ENCODE measurements at regions not wholly inside any gene's neighbourhood (a gene's known extent, or its start where the extent isn't known, plus 50 kb on each side); places are given as distances from the start of the nearest gene placed in this dataset.
A peak's percentile ranks its signal among the peaks of the same experiment; 100 is the strongest.

DNA sequence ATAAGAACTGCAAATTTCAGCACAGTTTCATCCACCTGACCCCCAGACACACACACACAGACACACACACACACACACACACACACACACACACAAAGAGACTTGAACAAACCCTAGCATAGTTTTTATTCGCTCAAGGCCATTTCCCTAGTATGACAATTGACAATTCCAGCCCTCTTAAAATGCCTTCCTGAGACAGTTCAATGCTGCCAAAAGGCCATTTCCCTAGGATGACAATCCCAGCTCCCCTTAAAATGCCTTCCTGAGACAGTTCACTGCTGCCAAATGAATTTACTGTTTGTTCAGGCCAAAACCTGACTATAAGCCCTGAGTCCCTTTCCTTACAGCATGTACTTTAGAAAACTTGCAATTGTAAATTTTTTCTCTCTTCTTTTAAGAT, 259.5 kb upstream of the SLC7A11 start:
- TF ChIP-seq CTCF (IDR thresholded peaks at IDR 0.05), result no peak
- Mint-ChIP-seq H3K27me3 (ENCODE audit: unreplicated experiment) (no peaks in the 10 kb centered on the region), H3K27ac (ENCODE audit: unreplicated experiment) (no peak overlapping the region), H3K4me3 (ENCODE audit: unreplicated experiment) (no peak overlapping the region), H3K36me3 (ENCODE audit: unreplicated experiment) (peaks cover 17% of the 10 kb centered on the region), H3K4me1 (ENCODE audit: unreplicated experiment) (no peaks in the 10 kb centered on the region), H3K9me3 (ENCODE audit: unreplicated experiment) (peaks cover 38% of the 10 kb centered on the region)
- DNase-seq (ENCODE audit: extremely low spot score, unreplicated experiment), result no peak

GRCh38 chr4:138500869-138501268, 258.7 kb upstream of the SLC7A11 start:
- no peak overlapping the region for H3K4me3 Mint-ChIP-seq (ENCODE audit: unreplicated experiment)
- peaks cover 17% of the 10 kb centered on the region for H3K36me3 Mint-ChIP-seq (ENCODE audit: unreplicated experiment)
- H3K4me1 Mint-ChIP-seq (ENCODE audit: unreplicated experiment), result no peaks in the 10 kb centered on the region
- peaks cover 38% of the 10 kb centered on the region for H3K9me3 Mint-ChIP-seq (ENCODE audit: unreplicated experiment)
- no peaks in the 10 kb centered on the region for H3K27me3 Mint-ChIP-seq (ENCODE audit: unreplicated experiment)
- H3K27ac Mint-ChIP-seq (ENCODE audit: unreplicated experiment), result no peak overlapping the region
- no peak for DNase-seq (ENCODE audit: extremely low spot score, unreplicated experiment)
- TF ChIP-seq CTCF (IDR thresholded peaks at IDR 0.05), result no peak

- DNase-seq (ENCODE audit: extremely low spot score, unreplicated experiment), result no peak
- H3K4me1 Mint-ChIP-seq (ENCODE audit: unreplicated experiment), result no peaks in the 10 kb centered on the region
- no peak for TF ChIP-seq CTCF (IDR thresholded peaks at IDR 0.05)
- H3K27ac Mint-ChIP-seq (ENCODE audit: unreplicated experiment), result no peak overlapping the region
- H3K27me3 Mint-ChIP-seq (ENCODE audit: unreplicated experiment), result no peaks in the 10 kb centered on the region
- peaks cover 31% of the 10 kb centered on the region for H3K9me3 Mint-ChIP-seq (ENCODE audit: unreplicated experiment)
- H3K4me3 Mint-ChIP-seq (ENCODE audit: unreplicated experiment), result no peak overlapping the region
- H3K36me3 Mint-ChIP-seq (ENCODE audit: unreplicated experiment), result peaks cover 13% of the 10 kb centered on the region
These were observed 257.5 kb upstream of the SLC7A11 start for GRCh38 chr4:138499627-138500026.

DNA sequence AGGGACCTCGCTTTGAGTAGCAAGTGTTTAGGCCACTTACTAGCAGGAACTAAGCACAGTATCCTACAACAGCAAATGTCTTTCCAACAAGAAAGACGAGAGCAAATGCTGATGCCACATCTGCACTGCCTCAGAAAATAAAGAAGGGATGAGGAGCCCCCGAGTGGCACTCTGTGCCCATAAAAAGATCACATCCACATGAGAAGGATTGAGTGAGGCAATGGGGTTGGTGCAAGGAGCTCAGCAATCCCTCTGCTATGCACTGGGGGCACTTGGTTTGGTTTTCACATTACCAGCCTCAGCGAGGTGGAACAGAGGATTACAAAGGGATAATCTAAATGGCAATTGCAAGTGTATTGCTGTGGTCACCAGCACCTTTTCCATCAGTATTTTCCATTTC, 252.8 kb upstream of the SLC7A11 start:
- Mint-ChIP-seq H3K27ac (ENCODE audit: unreplicated experiment) (no peak overlapping the region), H3K4me1 (ENCODE audit: unreplicated experiment) (no peaks in the 10 kb centered on the region), H3K9me3 (ENCODE audit: unreplicated experiment) (peaks cover 29% of the 10 kb centered on the region), H3K36me3 (ENCODE audit: unreplicated experiment) (peaks cover 10% of the 10 kb centered on the region), H3K4me3 (ENCODE audit: unreplicated experiment) (no peak overlapping the region), H3K27me3 (ENCODE audit: unreplicated experiment) (no peaks in the 10 kb centered on the region)
- no peak for DNase-seq (ENCODE audit: extremely low spot score, unreplicated experiment)
- peak; percentile 33 for TF ChIP-seq CTCF (IDR thresholded peaks at IDR 0.05)

DNA sequence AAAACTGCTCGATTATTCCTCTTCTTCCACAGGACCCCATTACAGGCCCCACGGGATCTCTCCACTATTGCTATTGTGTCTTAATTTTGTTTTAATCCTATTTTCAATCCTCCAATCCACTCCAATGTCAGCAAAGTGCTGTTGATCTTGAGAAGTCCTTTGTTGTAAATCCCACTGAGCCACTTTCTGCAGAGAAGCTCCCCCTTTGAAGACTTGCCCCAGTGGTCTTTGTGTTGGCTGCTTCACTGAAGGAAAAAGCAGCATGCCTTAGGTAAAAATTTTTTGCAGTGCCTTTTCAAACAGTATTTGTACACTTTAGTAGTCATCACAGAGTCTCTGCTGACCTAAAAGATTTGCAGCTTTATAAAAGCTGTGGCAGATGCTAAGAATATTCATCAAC, 252.0 kb upstream of the SLC7A11 start:
- Mint-ChIP-seq H3K4me3 (ENCODE audit: unreplicated experiment) (no peak overlapping the region), H3K27ac (ENCODE audit: unreplicated experiment) (no peak overlapping the region), H3K36me3 (ENCODE audit: unreplicated experiment) (peaks cover 8% of the 10 kb centered on the region), H3K9me3 (ENCODE audit: unreplicated experiment) (peaks cover 27% of the 10 kb centered on the region), H3K27me3 (ENCODE audit: unreplicated experiment) (no peaks in the 10 kb centered on the region), H3K4me1 (ENCODE audit: unreplicated experiment) (peaks cover under 1% of the 10 kb centered on the region)
- TF ChIP-seq CTCF (IDR thresholded peaks at IDR 0.05), result no peak
- no peak for DNase-seq (ENCODE audit: extremely low spot score, unreplicated experiment)
